Lower leg skin (tissue), 4 donors: ENCODE measurements at regions not wholly inside any gene's neighbourhood (a gene's known extent, or its start where the extent isn't known, plus 50 kb on each side); places are given as distances from the start of the nearest gene placed in this dataset.

Experiments used
- DNase-seq, 2 donors: peaks; one replicate each; pipeline ENCODE4 v3.0.0-alpha.2; 2019; ENCODE audit warnings: low spot score in 2 of 2
- H3K4me3 ChIP-seq: fragments of 200-600 bp; sonication (generic); 2 replicates; pipeline ENCODE4 v1.5.1; 2017; ENCODE audit warnings: mild to moderate bottlenecking, low read depth; ENCODE audit not compliant: poor library complexity, severe bottlenecking
- CTCF ChIP-seq, 3 donors: fragments of 450-650 bp; IDR thresholded peaks; one replicate each; pipeline ENCODE4 v1.5.1; 2016; ENCODE audit warnings: antibody characterized with exemption in 3 of 3, mild to moderate bottlenecking in 3 of 3, moderate library complexity in 2 of 3
- POLR2A ChIP-seq, 2 donors: fragments of 450-650 bp; IDR thresholded peaks; one replicate each; pipeline ENCODE4 v1.6.1; 2016 to 2017; ENCODE audit warnings: antibody characterized with exemption in 2 of 2, mild to moderate bottlenecking in 1 of 2, moderate library complexity in 1 of 2
- WGBS, 2 donors: methylation state at CpG; one replicate each; pipeline ENCODE4 v1.1.5; 2018; 5-methylcytosine and 5-hydroxymethylcytosine counted together
- intact Hi-C: fragments of 100-400 bp; cut with DNase I; formaldehyde crosslinking; loops from one replicate; pipeline ENCODE4 v1.15.0; 2023; ENCODE audit warnings: low total_unique reads

GRCh38 chr3:81968658-81969057 is 207.2 kb upstream of the GBE1 start:
- no peak for TF ChIP-seq POLR2A (IDR thresholded peaks at IDR 0.05)
- no peak for TF ChIP-seq CTCF (IDR thresholded peaks at IDR 0.05)
- WGBS, 2 donors = 62 to 71% methylated on average over 4 of the region's 4 CpGs
- intact Hi-C loops = no loop called here

GRCh38 chr3:81967393-81967792 is 205.9 kb upstream of the GBE1 start:
- no peak overlapping the region for H3K4me3 ChIP-seq
- TF ChIP-seq CTCF (IDR thresholded peaks at IDR 0.05) (no peak), POLR2A (IDR thresholded peaks at IDR 0.05) (no peak)
- no peak for DNase-seq
- intact Hi-C loops = no loop called here

More at GRCh38 chr3:81968658-81969057, 207.2 kb upstream of the GBE1 start:
- no peak overlapping the region for H3K4me3 ChIP-seq
- DNase-seq = no peak

GRCh38 chr3:81965696-81966095 is 204.3 kb upstream of the GBE1 start:
- intact Hi-C loops = no loop called here
- WGBS, 2 donors = 58 to 60% methylated on average over 2 of the region's 2 CpGs
- no peak for DNase-seq
- H3K4me3 ChIP-seq = no peak overlapping the region
- no peak for TF ChIP-seq CTCF (IDR thresholded peaks at IDR 0.05)
- no peak for TF ChIP-seq POLR2A (IDR thresholded peaks at IDR 0.05)

- intact Hi-C loops = no loop called here
- no peak for DNase-seq
- 97 to 100% methylated on average over 2 of the region's 2 CpGs for WGBS, 2 donors
- TF ChIP-seq POLR2A (IDR thresholded peaks at IDR 0.05) (no peak), CTCF (IDR thresholded peaks at IDR 0.05) (no peak)
- no peak overlapping the region for H3K4me3 ChIP-seq
Measured at GRCh38 chr3:81962396-81962795, 201.0 kb upstream of the GBE1 start.

- no peak for DNase-seq
- intact Hi-C loops = no loop called here
- WGBS, 2 donors = 45 to 49% methylated on average over 2 of the region's 2 CpGs
- TF ChIP-seq CTCF (IDR thresholded peaks at IDR 0.05) = no peak
- TF ChIP-seq POLR2A (IDR thresholded peaks at IDR 0.05) = no peak
- H3K4me3 ChIP-seq = no peak overlapping the region
Measured at GRCh38 chr3:81958972-81959640, 197.7 kb upstream of the GBE1 start.

GRCh38 chr3:81955878-81956277 is 194.4 kb upstream of the GBE1 start:
- TF ChIP-seq POLR2A (IDR thresholded peaks at IDR 0.05) (no peak), CTCF (IDR thresholded peaks at IDR 0.05) (no peak)
- no peak overlapping the region for H3K4me3 ChIP-seq
- intact Hi-C loops = no loop called here
- 54 to 60% methylated on average over 4 of the region's 4 CpGs for WGBS, 2 donors
- DNase-seq = no peak
